Calu3 (cell line): ENCODE measurements at regions not wholly inside any gene's neighbourhood (a gene's known extent, or its start where the extent isn't known, plus 50 kb on each side); places are given as distances from the start of the nearest gene placed in this dataset.

Experiments
- BruUV-seq: library from RNA; stranded (reverse); fragments of 400-500 nt; replicated peaks from 2 replicates; lab custom pipeline; 2021; lab: Mats Ljungman, UMichigan
- CTCF ChIA-PET: fragments of 300-600 bp; sonication (Branson Sonifier 250); formaldehyde crosslinking; loops from one replicate; lab custom pipeline; 2022; ENCODE audit warnings: antibody characterized with exemption; lab: Charles Lee
- DNase-seq: peaks from one replicate; pipeline ENCODE4 v3.0.0; 2022
- H3K27ac Mint-ChIP-seq: one replicate; pipeline ENCODE4 v1.8.0; 2022; ENCODE audit warnings: mixed read lengths; ENCODE audit not compliant: unreplicated experiment
- H3K27me3 Mint-ChIP-seq: one replicate; pipeline ENCODE4 v1.8.0; 2022; ENCODE audit warnings: mixed read lengths; ENCODE audit not compliant: unreplicated experiment
- H3K36me3 Mint-ChIP-seq: one replicate; pipeline ENCODE4 v1.8.0; 2022; ENCODE audit warnings: mild to moderate bottlenecking, moderate library complexity, mixed read lengths; ENCODE audit not compliant: insufficient read depth, unreplicated experiment
- H3K4me1 Mint-ChIP-seq: one replicate; pipeline ENCODE4 v1.8.0; 2022; ENCODE audit warnings: mild to moderate bottlenecking, low read depth, mixed read lengths; ENCODE audit not compliant: unreplicated experiment
- H3K4me3 Mint-ChIP-seq: one replicate; pipeline ENCODE4 v1.8.0; 2022; ENCODE audit warnings: mild to moderate bottlenecking, low read depth, moderate library complexity, mixed read lengths; ENCODE audit not compliant: unreplicated experiment
- H3K9me3 Mint-ChIP-seq: one replicate; pipeline ENCODE4 v1.8.0; 2022; ENCODE audit warnings: low read depth, mixed read lengths; ENCODE audit not compliant: unreplicated experiment
- CTCF ChIP-seq: fragments of 200-600 bp; IDR thresholded peaks from one replicate; pipeline ENCODE4 v1.8.0; 2022; ENCODE audit warnings: antibody characterized with exemption; ENCODE audit not compliant: unreplicated experiment
- intact Hi-C: fragments of 100-400 bp; cut with micrococcal nuclease; formaldehyde crosslinking; loops from one replicate; pipeline ENCODE4 v1.10.0; 2022; ENCODE audit not compliant: unreplicated experiment

- no peak overlapping the region for H3K4me3 Mint-ChIP-seq
- TF ChIP-seq CTCF: no peak
- peaks cover 15% of the 10 kb centered on the region for H3K4me1 Mint-ChIP-seq
- CTCF ChIA-PET: no interaction called here
- no peaks in the 10 kb centered on the region for H3K27me3 Mint-ChIP-seq
- no peak overlapping the region for H3K27ac Mint-ChIP-seq
- DNase-seq: no peak
- intact Hi-C loops: no loop called here
- BruUV-seq: no TSS peak
- no peaks in the 10 kb centered on the region for H3K36me3 Mint-ChIP-seq
- H3K9me3 Mint-ChIP-seq: no peaks in the 10 kb centered on the region
Observed at GRCh38 chr3:112745567-112746248, 101.0 kb downstream of the CD200R1L start.

GRCh38 chr3:112744825-112745566 is 101.7 kb downstream of the CD200R1L start:
- no peak for DNase-seq
- no TSS peak for BruUV-seq
- no peak for TF ChIP-seq CTCF
- no peaks in the 10 kb centered on the region for H3K27me3 Mint-ChIP-seq
- peaks cover 15% of the 10 kb centered on the region for H3K4me1 Mint-ChIP-seq
- intact Hi-C loops: no loop called here
- CTCF ChIA-PET: no interaction called here
- H3K27ac Mint-ChIP-seq: no peak overlapping the region
- no peak overlapping the region for H3K4me3 Mint-ChIP-seq
- no peaks in the 10 kb centered on the region for H3K36me3 Mint-ChIP-seq
- no peaks in the 10 kb centered on the region for H3K9me3 Mint-ChIP-seq

GRCh38 chr3:112744106-112744505 is 102.6 kb downstream of the CD200R1L start:
- intact Hi-C loops: no loop called here
- CTCF ChIA-PET: no interaction called here
- H3K9me3 Mint-ChIP-seq: no peaks in the 10 kb centered on the region
- H3K36me3 Mint-ChIP-seq: no peaks in the 10 kb centered on the region
- H3K4me1 Mint-ChIP-seq: peaks cover 7% of the 10 kb centered on the region
- H3K4me3 Mint-ChIP-seq: no peak overlapping the region
- no peak for TF ChIP-seq CTCF
- no peak for DNase-seq
- no peaks in the 10 kb centered on the region for H3K27me3 Mint-ChIP-seq
- H3K27ac Mint-ChIP-seq: no peak overlapping the region
- BruUV-seq: no TSS peak

GRCh38 chr3:112742934-112743333 is 102.0 kb upstream of the CCDC80 start:
- no peak overlapping the region for H3K27ac Mint-ChIP-seq
- DNase-seq: no peak
- CTCF ChIA-PET: no interaction called here
- H3K4me1 Mint-ChIP-seq: no peaks in the 10 kb centered on the region
- H3K36me3 Mint-ChIP-seq: no peaks in the 10 kb centered on the region
- no peaks in the 10 kb centered on the region for H3K9me3 Mint-ChIP-seq
- H3K27me3 Mint-ChIP-seq: no peaks in the 10 kb centered on the region
- TF ChIP-seq CTCF: no peak
- intact Hi-C loops: no loop called here
- no TSS peak for BruUV-seq
- H3K4me3 Mint-ChIP-seq: no peak overlapping the region
